ENCODE measurements at regions not wholly inside any gene's neighbourhood (a gene's known extent, or its start where the extent isn't known, plus 50 kb on each side); places are given as distances from the start of the nearest gene placed in this dataset.
A peak's percentile ranks its signal among the peaks of the same experiment; 100 is the strongest.
"Not testable (repeated sequence)": the region's sequence is repeated elsewhere in the genome, so short reads cannot be mapped to it uniquely, and the experiment has no call there.

- H3K27me3 ChIP-seq (ENCODE audit: low read depth); in situ Hi-C loops (cut with MboI; ENCODE audit: low sequenced_read_pairs): not testable (repeated sequence)
These were observed 94.3 kb downstream of the KCNJ12 start for GRCh38 chr17:21470422-21470821.

GRCh38 chr17:21470861-21471260 is 94.7 kb downstream of the KCNJ12 start:
- no peak for DNase-seq (ENCODE audit: low spot score in 2 of 2)
- no peaks in the 10 kb centered on the region for H3K4me1 ChIP-seq
- H3K36me3 ChIP-seq (replicated peaks): no peaks in the 10 kb centered on the region
- in situ Hi-C loops (cut with MboI; ENCODE audit: low sequenced_read_pairs): no loop called here
- H3K27me3 ChIP-seq (ENCODE audit: low read depth): no peaks in the 10 kb centered on the region
- H3K9me3 ChIP-seq: no peaks in the 10 kb centered on the region
- no peak overlapping the region for H3K4me3 ChIP-seq

More at GRCh38 chr17:21470422-21470821, 94.3 kb downstream of the KCNJ12 start:
- H3K4me3 ChIP-seq; H3K4me1 ChIP-seq; H3K36me3 ChIP-seq (replicated peaks); H3K9me3 ChIP-seq; DNase-seq (ENCODE audit: low spot score in 2 of 2): not testable (repeated sequence)

- Histone ChIP-seq H3K36me3 (replicated peaks) (no peaks in the 10 kb centered on the region), H3K9me3 (no peaks in the 10 kb centered on the region), H3K4me3 (no peak overlapping the region), H3K4me1 (no peaks in the 10 kb centered on the region), H3K27me3 (ENCODE audit: low read depth) (no peaks in the 10 kb centered on the region)
- no peak for DNase-seq (ENCODE audit: low spot score in 2 of 2)
- in situ Hi-C loops (cut with MboI; ENCODE audit: low sequenced_read_pairs): no loop called here
These were observed 98.7 kb downstream of the KCNJ12 start for GRCh38 chr17:21474815-21475214.

GRCh38 chr17:21475571-21475970 is 99.4 kb downstream of the KCNJ12 start:
- Histone ChIP-seq H3K36me3 (replicated peaks) (no peaks in the 10 kb centered on the region), H3K9me3 (no peaks in the 10 kb centered on the region), H3K27me3 (ENCODE audit: low read depth) (no peaks in the 10 kb centered on the region), H3K4me1 (no peaks in the 10 kb centered on the region), H3K4me3 (no peak overlapping the region)
- in situ Hi-C loops (cut with MboI; ENCODE audit: low sequenced_read_pairs): no loop called here
- DNase-seq (ENCODE audit: low spot score in 2 of 2): no peak

GRCh38 chr17:21476867-21477266 is 100.7 kb downstream of the KCNJ12 start:
- no peaks in the 10 kb centered on the region for H3K9me3 ChIP-seq
- H3K27me3 ChIP-seq (ENCODE audit: low read depth): no peaks in the 10 kb centered on the region
- H3K4me3 ChIP-seq: no peak overlapping the region
- no peaks in the 10 kb centered on the region for H3K36me3 ChIP-seq (replicated peaks)
- in situ Hi-C loops (cut with MboI; ENCODE audit: low sequenced_read_pairs): no loop called here
- H3K4me1 ChIP-seq: no peaks in the 10 kb centered on the region
- DNase-seq (ENCODE audit: low spot score in 2 of 2): no peak

GRCh38 chr17:21482189-21482865 is 106.2 kb downstream of the KCNJ12 start:
- peak in 1 of 2 experiments; percentile 10 for DNase-seq (ENCODE audit: low spot score in 2 of 2)
- in situ Hi-C loops (cut with MboI; ENCODE audit: low sequenced_read_pairs): no loop called here
- Histone ChIP-seq H3K4me3 (no peak overlapping the region), H3K4me1 (peaks cover 3% of the 10 kb centered on the region; the same call in 1 of the 2 replicates), H3K27me3 (ENCODE audit: low read depth) (no peaks in the 10 kb centered on the region), H3K36me3 (replicated peaks) (no peaks in the 10 kb centered on the region), H3K9me3 (no peaks in the 10 kb centered on the region)

GRCh38 chr17:21488043-21488442 is 111.9 kb downstream of the KCNJ12 start:
- DNase-seq (ENCODE audit: low spot score in 2 of 2); H3K4me1 ChIP-seq; in situ Hi-C loops (cut with MboI; ENCODE audit: low sequenced_read_pairs); H3K9me3 ChIP-seq; H3K36me3 ChIP-seq (replicated peaks); H3K27me3 ChIP-seq (ENCODE audit: low read depth); H3K4me3 ChIP-seq: not testable (repeated sequence)

GRCh38 chr17:21493993-21494392 is 117.8 kb downstream of the KCNJ12 start:
- Histone ChIP-seq H3K36me3 (replicated peaks) (no peaks in the 10 kb centered on the region), H3K9me3 (no peaks in the 10 kb centered on the region), H3K4me1 (no peaks in the 10 kb centered on the region), H3K4me3 (no peak overlapping the region), H3K27me3 (ENCODE audit: low read depth) (no peaks in the 10 kb centered on the region)
- in situ Hi-C loops (cut with MboI; ENCODE audit: low sequenced_read_pairs): no loop called here
- no peak for DNase-seq (ENCODE audit: low spot score in 2 of 2)

GRCh38 chr17:21495281-21495680 is 119.1 kb downstream of the KCNJ12 start:
- no peaks in the 10 kb centered on the region for H3K9me3 ChIP-seq
- in situ Hi-C loops (cut with MboI; ENCODE audit: low sequenced_read_pairs): no loop called here
- no peak overlapping the region for H3K4me3 ChIP-seq
- DNase-seq (ENCODE audit: low spot score in 2 of 2): no peak
- H3K36me3 ChIP-seq (replicated peaks): no peaks in the 10 kb centered on the region
- H3K27me3 ChIP-seq (ENCODE audit: low read depth): no peaks in the 10 kb centered on the region
- H3K4me1 ChIP-seq: no peaks in the 10 kb centered on the region

- Histone ChIP-seq H3K4me1 (no peaks in the 10 kb centered on the region), H3K9me3 (no peaks in the 10 kb centered on the region), H3K36me3 (replicated peaks) (no peaks in the 10 kb centered on the region), H3K27me3 (ENCODE audit: low read depth) (no peaks in the 10 kb centered on the region), H3K4me3 (no peak overlapping the region)
- in situ Hi-C loops (cut with MboI; ENCODE audit: low sequenced_read_pairs): no loop called here
- no peak for DNase-seq (ENCODE audit: low spot score in 2 of 2)
These were observed 123.9 kb downstream of the KCNJ12 start for GRCh38 chr17:21500064-21500463.

- H3K36me3 ChIP-seq (replicated peaks); H3K4me1 ChIP-seq; H3K9me3 ChIP-seq; in situ Hi-C loops (cut with MboI; ENCODE audit: low sequenced_read_pairs); H3K4me3 ChIP-seq; DNase-seq (ENCODE audit: low spot score in 2 of 2); H3K27me3 ChIP-seq (ENCODE audit: low read depth): not testable (repeated sequence)
These were observed 126.0 kb downstream of the KCNJ12 start for GRCh38 chr17:21501927-21502700.

GRCh38 chr17:21505819-21506815 is 130.0 kb downstream of the KCNJ12 start:
- Histone ChIP-seq H3K27me3 (ENCODE audit: low read depth) (no peaks in the 10 kb centered on the region), H3K4me1 (no peaks in the 10 kb centered on the region), H3K4me3 (no peak overlapping the region), H3K9me3 (no peaks in the 10 kb centered on the region), H3K36me3 (replicated peaks) (no peaks in the 10 kb centered on the region)
- in situ Hi-C loops (cut with MboI; ENCODE audit: low sequenced_read_pairs): no loop called here
- no peak for DNase-seq (ENCODE audit: low spot score in 2 of 2)

GRCh38 chr17:21507806-21508205 is 131.6 kb downstream of the KCNJ12 start:
- H3K27me3 ChIP-seq (ENCODE audit: low read depth); H3K36me3 ChIP-seq (replicated peaks); H3K4me1 ChIP-seq; in situ Hi-C loops (cut with MboI; ENCODE audit: low sequenced_read_pairs); H3K4me3 ChIP-seq; H3K9me3 ChIP-seq; DNase-seq (ENCODE audit: low spot score in 2 of 2): not testable (repeated sequence)

Data from HAP-1 (cell line).